Ramos (cell line): ENCODE measurements at regions not wholly inside any gene's neighbourhood (a gene's known extent, or its start where the extent isn't known, plus 50 kb on each side); places are given as distances from the start of the nearest gene placed in this dataset.

ENCODE experiments used
- in situ Hi-C: fragments of 300-500 bp; cut with MboI; formaldehyde crosslinking; loops from one replicate; pipeline ENCODE4 v1.14.3; 2022; ENCODE audit warnings: low sequenced_read_pairs; ENCODE audit not compliant: unreplicated experiment

DNA sequence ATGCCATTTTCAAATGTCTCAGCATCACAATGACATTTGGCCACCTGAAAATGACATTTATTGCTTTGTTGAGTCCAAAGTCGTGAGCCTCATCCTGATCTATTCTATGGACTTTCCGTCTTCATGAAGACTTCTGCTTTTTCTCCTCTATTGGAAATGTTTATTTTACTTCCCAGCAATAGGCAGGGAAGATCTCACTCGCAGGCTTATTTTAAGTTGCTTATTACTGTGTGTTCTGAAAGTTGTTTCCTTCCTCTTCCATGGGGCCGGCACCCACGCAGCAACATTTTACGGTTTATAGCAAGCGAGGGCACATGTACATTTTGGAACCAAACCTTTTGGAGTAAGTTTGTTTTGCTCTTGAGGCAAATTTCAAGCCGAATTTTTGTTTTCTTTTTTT, 221.0 kb upstream of the KLF6 start:
- in situ Hi-C loops, result no loop called here

DNA sequence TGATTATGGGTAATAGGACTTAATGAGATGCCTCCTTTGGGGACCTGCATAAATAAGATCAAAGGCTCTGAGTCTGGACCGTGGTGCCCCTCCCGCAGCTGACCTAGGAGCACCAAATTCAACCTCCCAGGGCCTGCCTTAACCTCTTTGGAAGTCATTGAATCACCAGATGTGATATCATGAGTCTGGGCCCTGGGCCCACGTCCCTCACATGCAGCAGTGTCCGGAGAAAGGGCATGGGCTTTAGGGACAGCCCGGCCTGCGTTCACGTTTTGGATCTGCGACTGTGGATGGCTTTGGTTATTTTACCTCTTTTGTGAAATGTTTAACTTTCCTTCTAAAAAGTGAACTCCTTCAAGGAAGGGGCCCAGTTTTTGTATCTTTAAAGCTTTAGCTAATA, 220.0 kb upstream of the KLF6 start:
- in situ Hi-C loops, result no loop called here

DNA sequence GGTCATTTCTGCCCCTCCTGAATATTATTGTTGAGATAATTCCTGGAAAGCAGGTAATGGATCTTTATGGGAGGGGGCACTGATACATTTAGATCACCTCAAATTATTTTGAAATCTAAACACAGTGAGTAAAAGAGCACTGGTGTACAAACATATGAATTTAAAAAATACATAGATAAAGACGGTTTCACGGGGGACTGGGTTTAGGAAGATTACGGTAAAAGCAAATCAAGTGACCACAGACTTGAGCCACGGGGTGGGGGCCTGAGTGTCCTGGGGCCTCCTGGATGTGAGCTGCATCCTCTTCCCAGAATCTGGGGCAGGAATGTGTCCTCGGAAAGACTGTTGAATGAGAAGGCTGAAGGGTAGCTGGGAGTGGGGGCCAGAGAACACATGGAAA, 219.1 kb upstream of the KLF6 start:
- in situ Hi-C loops, result no loop called here

DNA sequence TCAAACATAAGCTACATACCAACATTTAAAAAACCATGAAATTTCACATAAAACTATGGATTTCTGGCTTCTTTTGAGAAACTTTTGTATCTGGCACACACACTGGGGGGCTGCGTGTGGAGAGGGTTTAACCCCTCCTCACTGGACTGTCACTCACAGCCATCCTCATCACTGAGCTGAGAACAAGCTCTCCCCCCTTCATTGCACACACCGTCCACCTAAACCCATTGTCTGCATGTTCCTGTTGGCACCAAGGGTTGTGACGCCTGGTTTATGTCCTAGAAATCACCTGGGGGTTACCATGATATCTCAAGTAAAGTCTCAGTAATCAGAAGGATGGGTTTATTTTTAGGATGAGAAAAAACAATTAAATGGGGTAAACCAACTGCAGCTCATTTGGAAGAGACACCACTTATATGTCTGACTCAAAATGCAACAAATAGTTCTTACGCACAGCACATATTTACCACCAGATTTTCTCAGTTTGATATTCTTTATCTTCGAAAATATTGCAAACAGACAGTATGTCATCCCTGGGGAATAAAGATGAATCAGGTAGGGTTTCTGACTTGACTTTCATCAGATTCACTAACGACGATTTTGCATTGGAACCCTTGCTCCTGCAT, 218.5 kb upstream of the KLF6 start:
- in situ Hi-C loops, result no loop called here

DNA sequence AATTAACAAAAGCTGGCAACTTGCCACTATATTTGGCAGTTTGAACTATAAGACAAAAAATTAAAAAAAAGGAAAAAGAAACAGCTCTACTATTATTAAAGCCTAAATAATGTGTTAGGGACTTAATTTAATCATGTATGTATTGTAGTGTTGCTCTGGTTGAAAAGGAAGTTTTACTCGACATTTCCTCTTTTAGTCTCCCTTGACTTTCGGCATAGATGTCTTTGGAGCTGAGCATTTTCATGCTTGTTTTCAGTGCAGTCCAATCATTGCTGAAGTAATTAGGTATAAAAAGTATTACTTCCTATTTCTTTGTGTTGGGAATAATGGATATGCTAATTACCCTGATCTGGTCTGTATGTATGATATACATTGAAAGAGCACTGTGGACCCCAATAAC, 216.8 kb upstream of the KLF6 start:
- in situ Hi-C loops, result no loop called here

DNA sequence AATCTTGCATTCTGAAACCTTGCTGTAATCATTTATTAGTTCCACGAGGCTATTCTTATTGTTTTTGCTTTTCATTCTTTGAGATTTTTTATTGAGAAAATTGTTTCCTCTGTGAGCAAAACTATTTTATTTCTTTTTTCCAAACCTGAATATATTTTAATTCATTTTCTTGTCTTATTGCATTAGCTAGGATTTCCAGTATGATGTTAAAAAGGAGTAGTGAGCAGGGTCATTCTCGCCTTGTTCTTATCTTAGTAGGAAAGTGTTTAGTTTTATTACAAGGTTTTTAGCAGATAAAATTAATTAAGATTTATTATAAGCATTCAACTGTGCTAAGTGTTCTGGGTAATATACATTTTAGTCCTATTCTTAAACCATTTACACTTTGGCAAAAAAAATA, 214.6 kb upstream of the KLF6 start:
- in situ Hi-C loops, result no loop called here

DNA sequence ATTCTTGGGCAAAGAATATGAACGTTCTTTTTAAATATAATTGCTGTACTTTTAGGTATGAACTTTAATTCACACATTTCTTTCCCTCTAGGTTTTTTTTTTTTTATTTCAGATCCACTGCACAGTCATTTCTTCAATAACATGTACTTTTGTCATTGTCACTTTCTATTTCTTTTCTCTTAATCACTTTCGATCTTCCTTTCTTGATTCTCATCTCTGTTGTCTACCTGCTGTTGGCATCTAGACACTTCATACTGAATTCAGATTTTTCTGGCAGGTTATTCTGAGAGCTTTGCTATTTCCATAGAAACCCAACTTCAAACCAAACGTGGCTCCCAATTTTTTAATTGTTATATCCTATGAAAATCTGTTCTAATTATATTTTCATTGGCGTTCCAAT, 211.7 kb upstream of the KLF6 start:
- in situ Hi-C loops, result no loop called here

DNA sequence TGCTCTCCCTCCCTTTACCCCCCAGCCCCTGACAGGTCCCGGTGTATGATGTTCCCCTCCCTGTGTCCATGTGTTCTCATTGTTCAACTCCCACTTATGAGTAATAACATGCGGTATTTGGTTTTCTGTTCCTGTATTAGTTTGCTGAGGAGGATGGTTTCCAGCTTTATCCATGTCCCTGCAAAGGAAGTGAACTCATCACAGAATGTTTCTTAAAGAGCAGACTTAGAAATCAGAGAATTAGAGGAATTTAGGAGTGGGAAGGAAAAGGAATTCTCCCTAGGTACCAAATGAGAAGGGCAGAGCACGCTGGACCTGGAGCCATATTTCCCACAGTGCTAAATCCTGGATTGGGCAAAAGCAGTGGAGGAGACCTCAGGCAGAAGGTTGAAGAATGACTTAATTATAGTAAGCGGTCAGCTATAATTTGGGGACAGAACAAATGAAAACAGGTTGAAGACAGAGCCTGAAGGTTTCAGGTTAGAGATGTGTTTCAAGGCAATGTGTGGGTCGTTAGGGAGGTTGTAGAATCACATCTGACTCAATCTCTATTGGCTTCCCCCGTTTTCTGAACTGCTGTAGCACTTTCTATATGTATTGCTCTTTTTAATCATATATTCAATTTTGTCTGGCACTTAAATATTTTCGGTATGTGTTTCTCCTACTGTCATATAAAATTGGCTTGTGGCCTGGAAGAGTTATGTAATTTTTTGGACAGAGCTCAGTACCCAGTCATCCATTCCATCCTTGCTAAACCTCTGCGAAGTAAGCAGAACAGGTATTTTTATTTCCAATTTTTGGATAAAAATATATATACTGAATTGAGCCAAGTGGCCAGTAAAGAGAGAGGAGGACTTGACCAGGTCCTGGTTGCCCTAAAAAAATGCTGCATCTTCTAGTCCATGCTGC, 210.5 kb upstream of the KLF6 start:
- in situ Hi-C loops, result no loop called here

DNA sequence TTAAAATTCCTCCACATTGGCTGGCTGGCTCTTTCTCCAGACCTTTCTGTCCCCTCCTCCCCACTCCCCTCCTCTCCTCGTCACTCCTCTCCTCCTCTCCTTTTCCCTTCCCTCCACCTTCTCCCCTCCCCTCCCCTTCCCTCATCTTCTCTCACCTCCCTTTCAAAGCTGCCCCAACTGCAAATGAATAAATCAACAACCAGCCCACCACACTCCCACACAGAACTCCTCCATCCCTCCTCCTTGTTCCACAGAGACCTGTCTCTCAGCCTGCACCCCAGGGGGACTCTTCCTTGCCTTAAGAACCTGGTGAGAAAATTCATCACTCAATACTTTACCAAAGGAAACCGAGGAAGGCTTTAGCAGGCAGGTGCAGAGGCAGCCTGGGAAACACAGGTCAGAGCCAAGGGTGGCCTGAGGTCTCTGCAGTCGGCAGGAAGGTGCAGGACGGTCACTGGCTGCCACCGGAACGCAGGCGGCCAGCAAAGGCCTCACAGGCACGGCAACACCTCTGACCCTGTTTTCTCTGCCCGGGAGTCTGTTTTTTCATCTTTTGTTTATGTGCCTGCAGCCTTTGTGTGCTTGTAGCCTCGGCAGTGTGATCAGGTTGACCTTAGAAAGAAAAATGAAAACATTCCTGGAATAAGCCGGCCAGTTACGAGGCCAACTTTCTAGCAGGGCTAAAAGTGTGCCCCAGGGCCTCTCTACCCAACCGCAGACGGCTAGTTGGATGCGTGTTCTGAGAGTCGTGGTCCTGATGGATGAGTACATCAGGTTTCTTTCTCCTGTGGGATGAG, 207.6 kb upstream of the KLF6 start:
- in situ Hi-C loops, result no loop called here

DNA sequence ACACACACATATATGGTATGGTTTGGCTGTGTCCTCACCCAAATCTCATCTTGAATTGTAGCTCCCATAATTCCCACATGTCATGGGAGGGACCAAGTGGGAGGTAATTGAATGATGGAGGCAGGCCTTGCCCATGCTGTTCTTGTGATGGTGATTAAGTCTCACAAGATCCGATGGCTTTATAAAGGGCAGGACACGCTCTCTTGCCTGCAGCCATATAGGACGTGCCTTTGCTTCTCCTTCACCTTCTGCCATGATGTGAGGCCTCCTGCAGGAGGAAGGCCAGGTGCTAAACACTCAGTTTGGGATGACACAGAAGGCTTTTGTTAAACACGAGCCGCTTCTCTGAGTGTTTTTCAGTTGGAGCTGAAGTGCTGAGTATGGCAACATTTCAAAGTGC, 205.3 kb upstream of the KLF6 start:
- in situ Hi-C loops, result no loop called here

DNA sequence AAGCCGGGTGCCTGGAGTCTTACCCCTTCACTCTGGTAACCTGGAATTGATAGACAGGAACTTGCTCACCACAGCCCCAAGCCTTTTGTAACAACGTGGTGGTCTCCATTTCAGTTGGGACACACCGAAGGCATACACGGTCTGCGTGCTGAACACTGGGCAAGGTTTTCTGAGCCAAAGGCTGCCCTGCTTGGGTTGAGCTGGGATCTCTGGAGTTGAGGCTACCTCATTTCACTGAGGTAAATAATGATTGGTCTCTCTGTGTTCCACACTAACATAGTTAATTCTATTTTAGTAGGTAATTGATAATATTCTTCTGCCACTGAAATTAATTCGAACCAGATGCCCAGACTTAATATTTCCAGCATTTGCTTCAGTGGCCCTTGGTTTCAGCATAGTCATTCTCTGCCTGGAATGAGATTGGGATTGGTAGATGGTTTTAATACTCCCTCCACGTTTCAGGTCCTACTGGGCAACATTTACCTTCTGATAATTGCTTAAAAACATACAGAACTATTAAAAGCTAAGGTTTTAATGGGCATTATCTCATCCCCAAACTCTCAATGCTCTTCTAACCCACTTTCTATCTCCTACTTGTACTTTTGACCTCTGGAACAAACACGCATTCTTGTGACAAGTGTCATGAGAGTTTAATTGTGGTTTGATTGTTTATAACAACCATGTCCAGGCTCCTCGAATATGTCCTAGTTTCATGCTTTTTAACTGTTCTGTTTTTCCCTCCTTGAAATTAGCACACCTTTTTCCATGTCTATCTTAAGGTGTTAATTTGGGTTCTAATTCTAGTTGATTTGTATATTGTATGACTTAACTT, 202.3 kb upstream of the KLF6 start:
- in situ Hi-C loops, result no loop called here

DNA sequence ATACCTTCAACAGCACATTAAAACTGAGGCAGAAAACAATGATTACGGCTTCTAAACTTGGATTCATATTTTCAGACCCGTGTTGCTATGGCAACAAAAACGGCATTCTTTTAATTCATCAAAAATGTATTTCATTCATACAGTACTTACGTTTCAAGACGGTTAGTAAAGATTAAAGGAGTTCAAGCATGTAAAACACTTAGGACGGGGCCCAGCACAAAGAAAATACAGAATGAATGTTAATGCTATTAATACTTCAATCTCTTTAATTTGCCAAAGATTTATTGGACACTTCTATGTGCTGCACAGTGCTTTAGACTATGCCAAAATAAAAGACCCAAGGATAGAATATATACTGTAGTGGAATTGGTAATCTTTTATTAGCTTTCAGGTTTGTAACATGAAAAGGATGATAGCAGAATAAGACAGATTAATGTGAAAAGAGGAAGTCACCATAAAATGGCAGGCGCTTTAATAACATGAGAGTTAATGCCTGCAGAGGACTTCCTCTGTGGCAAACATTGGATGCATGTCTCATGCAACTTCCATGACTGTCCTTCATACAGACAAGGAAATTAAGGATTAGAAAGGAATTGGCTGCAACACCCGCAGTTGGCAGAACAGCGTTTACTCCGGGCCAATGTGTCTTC, 201.6 kb upstream of the KLF6 start:
- in situ Hi-C loops, result no loop called here

DNA sequence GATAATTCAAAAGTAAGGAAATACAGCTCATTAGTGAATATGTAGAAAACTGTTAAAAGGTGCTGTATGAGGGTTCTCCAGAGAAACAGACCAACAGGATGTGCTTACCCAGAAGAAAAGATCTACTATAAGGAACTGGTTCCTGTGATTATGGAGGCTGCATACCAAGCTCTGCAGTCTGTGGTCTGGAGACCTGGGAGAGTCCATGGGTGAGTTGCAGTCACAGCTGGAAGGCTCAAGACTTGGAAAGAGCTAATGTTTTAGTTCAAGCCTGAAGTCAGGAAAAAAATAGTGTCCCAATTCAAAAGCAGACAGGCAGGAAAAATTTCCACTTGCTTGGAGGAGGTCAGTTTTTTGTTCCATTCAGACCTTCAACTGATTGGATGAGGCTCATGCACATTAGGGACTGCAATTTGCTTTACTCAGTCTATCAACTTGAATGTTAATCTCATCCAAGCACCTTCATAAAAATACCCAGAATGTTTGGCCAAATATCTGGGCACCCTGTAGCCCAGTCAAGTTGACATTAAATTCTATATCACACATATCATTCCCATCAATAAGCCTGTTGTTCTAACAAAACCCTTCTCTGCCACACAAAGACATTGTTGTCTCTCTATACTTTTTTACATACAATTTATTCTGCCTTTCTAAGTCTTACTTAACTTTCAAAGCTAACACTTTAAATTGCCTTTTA, 197.9 kb upstream of the KLF6 start:
- in situ Hi-C loops, result no loop called here

DNA sequence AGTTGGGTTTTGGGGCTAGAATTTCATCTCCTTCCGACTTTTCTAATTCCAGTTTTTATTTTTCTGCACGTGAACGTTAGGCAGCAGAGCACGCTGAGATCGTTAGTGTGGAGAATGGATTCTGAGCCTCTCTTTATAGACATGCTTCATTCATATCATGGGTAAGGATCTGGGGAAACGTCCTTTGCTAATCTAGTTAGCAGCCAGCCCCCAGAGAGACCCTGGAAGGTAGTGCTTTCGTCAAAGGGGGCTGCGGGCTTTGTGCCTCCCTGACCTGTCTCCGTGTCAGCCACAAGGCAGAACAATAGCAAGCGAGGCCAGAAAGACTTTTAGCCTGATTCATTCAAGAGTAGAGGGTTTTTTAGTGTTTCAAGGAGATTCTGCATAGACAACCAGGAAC, 196.3 kb upstream of the KLF6 start:
- in situ Hi-C loops, result no loop called here

DNA sequence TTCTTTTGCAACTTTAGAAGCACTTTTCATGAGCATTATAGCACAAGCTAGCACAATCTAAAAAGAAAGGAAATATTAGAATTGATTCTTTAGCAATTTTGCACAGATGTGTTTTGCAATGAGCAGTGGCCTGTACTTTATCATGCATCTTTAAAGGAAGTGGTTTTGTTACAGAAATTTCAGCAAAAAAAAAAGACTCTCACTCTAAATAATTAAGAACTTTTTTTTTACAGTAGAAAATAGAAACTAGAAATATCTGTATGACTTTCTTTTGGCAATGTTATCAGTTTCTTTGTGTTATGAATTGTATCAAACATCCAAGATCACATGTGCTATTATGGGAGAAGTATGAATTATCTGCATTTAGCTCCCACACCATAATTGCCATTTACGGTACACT, 195.7 kb upstream of the KLF6 start:
- in situ Hi-C loops, result no loop called here

DNA sequence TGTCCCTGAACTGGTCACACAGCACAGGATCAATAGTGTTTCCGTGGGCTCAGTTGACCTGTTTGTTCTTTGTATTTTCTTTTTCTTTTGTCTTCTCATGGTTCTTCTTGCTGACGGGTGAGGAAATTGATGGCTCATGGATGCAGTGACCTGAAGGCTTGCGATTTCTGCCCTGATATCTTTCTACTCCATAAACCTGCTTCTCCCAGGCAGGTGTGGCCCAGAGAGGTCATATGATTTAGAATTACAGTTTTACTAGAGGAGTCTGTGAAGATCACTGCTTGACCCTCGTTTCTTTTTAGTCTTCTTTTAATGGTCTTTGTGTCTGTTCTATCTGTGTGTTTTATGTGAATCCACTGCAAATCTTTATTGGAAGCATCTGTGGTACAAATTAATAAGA, 195.1 kb upstream of the KLF6 start:
- in situ Hi-C loops, result no loop called here

DNA sequence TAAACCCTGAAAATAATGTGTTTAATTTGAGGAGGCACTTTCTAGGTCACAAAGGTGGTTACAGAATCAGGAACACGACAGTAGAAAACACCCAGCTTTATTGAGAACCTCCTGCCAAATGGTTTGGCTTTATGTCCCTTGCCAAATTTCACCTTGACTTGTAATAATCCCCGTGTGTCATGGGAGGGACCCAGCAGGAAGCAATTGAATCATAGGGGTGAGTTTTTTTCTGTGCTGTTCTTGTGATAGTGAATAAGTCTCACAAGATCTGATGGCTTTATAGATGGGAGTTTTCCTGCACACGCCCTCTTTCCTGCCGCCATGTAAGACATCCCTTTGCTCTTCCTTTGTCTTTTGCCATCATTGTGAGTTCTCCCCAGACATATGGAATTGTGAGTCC, 193.8 kb upstream of the KLF6 start:
- in situ Hi-C loops, result no loop called here

DNA sequence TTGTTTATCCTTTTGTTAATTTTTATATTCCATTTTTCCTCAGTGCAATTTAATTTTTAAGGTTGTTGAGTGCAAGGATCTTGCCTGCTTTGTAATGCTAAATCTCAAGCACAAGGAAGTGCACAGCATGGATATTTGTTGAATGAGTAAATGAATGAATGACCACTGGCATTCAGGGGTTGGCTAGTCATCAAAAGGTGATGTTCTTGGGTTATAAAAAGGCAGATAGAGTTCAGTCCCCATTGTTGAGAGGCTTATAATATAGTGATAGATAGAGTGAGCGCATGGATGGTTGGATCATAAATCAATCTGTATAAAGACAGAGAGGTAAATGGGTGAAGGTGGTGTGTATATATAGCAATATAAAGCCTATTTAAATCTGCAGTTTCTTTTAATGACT, 193.2 kb upstream of the KLF6 start:
- in situ Hi-C loops, result no loop called here

DNA sequence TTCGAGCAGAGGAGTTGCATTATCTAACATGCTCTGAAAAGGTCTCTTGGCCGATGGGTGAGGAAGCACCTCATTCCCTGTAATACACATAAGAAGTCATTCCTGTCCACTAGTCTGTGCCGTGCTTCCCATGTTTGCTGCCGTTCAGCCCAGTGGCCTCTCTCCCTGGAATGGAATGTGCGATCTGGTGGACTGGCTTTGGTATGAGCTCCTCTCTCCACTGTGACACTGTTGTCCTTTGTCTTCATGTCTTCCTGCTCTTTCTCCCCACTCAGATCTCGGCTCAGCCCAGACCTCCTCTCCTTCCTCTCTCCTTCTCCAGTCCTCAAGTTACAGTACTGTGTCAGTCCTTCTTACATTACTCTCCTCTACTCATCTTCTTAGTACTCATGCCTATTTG, 192.8 kb upstream of the KLF6 start:
- in situ Hi-C loops, result no loop called here
